Epithelial cell of esophagus (primary cell): ENCODE measurements at regions not wholly inside any gene's neighbourhood (a gene's known extent, or its start where the extent isn't known, plus 50 kb on each side); places are given as distances from the start of the nearest gene placed in this dataset.

Experiments
- DNase-seq: peaks from one replicate; pipeline ENCODE4 v3.0.0; 2010; ENCODE audit warnings: low read depth
- H3K4me3 ChIP-seq: 2 replicates; pipeline ENCODE4 v1.5.1; 2011; ENCODE audit warnings: mild to moderate bottlenecking, low read length, control low read depth
- TF ChIP-seq, protein P1 (sequence below): IDR thresholded peaks from 2 replicates; pipeline ENCODE4 v1.5.1; 2011; ENCODE audit warnings: low read depth, mild to moderate bottlenecking, low read length, control low read depth, inconsistent platforms; ENCODE audit not compliant: insufficient read depth; ENCODE audit errors: missing control alignments

DNA sequence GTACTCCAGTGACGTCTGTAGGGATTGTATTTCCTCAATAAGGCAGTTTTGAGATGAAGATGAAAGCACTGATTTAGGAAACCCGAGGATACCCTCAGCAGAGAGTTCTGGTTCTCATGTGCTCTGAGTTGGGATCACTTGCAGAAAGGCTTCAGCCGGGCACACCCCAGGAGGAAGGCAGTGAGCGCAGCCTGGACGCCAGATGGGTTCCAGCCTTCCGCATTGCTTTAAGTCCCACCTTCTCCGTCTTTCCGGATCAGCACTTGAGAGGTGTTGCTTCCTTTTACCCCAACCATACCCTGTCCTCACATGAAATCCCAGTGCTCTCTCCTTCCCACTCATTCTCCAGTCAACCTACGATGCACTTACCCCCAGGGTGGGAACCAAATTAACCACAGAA, 239.5 kb upstream of the CADM1 start:
- no peak for DNase-seq
- TF ChIP-seq, protein P1, sequence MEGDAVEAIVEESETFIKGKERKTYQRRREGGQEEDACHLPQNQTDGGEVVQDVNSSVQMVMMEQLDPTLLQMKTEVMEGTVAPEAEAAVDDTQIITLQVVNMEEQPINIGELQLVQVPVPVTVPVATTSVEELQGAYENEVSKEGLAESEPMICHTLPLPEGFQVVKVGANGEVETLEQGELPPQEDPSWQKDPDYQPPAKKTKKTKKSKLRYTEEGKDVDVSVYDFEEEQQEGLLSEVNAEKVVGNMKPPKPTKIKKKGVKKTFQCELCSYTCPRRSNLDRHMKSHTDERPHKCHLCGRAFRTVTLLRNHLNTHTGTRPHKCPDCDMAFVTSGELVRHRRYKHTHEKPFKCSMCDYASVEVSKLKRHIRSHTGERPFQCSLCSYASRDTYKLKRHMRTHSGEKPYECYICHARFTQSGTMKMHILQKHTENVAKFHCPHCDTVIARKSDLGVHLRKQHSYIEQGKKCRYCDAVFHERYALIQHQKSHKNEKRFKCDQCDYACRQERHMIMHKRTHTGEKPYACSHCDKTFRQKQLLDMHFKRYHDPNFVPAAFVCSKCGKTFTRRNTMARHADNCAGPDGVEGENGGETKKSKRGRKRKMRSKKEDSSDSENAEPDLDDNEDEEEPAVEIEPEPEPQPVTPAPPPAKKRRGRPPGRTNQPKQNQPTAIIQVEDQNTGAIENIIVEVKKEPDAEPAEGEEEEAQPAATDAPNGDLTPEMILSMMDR = no peak
- no peak overlapping the region for H3K4me3 ChIP-seq

DNA sequence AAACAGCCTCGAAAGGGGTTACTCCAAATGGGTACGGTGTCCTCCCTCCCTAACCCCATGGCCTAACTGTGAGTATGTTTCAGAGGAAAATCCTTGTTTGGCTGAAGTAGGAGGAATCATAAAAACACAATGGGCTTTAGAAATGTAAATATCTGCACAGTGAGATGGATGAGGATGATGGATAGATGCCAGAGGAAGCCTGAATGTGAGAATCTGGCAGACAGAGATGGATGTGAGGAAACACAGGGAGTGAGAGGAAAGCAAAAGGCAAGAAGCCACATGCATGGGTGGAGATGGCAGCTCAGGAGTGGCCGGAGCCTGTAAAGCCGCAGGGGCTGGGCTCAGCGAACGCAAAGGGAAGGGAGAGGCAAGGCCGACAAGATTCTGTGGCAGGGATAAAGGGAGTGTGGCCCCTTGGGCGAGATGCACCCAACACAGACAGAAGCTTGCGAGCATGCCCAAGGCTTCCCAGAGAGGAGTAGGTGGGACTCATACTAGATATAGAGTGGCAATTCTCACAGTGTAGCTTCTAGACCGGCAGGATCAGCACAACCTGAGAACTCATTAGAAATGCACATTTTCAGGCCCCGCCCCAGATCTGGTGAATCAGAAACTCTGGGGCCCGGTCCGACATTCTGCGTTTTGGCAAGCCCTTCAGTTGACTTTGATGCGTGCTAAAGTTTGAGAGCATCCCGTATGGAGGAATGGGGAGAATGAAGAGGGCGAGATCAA, 237.3 kb upstream of the CADM1 start:
- no peak for DNase-seq
- TF ChIP-seq, protein P1 = no peak
- no peak overlapping the region for H3K4me3 ChIP-seq

GRCh38 chr11:115740324-115740723, 236.1 kb upstream of the CADM1 start:
- TF ChIP-seq, protein P1 = no peak
- no peak overlapping the region for H3K4me3 ChIP-seq
- no peak for DNase-seq

DNA sequence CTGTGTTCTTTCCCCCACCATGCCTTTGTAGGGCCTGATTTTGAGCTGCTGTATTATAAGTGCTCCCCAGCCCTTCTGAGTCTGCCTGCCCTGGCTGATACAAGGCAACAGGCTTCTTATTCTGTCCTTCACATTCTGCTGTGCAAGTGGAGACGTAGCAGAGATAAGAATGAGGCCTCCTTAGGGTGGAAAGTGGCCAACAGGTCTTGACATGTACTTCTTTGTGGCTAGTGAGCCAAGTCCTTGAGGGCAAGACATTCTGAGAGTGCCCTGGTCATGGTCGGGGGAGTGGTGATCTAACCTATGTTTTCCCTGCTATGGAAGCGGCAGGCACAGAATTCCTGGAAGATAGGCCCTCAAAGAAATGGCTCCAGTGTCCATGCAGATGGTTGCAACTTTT, 235.7 kb upstream of the CADM1 start:
- no peak for DNase-seq
- TF ChIP-seq, protein P1 = no peak
- H3K4me3 ChIP-seq = no peak overlapping the region

DNA sequence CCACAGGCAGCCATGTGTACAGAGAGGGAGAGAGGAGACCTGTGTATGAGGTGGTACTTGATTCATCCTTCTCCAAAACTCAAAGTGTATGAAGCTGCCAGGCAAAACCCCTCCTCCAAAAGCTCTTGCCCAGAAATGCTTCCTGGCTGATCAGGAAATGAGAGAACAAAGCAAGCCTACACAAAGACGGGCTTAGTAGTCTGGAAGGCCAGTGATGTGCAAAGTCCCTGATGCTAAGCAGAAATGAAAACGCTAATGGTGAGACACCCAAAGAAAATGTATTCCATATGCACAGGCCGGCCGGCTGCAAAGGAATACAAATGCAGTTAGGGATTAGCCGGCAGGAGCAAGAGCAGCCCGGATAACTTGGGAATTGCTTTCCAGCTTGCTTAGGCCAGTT, 234.9 kb upstream of the CADM1 start:
- TF ChIP-seq, protein P1 = no peak
- DNase-seq = no peak
- H3K4me3 ChIP-seq = no peak overlapping the region

GRCh38 chr11:115737875-115738274, 233.7 kb upstream of the CADM1 start:
- DNase-seq = no peak
- no peak overlapping the region for H3K4me3 ChIP-seq
- TF ChIP-seq, protein P1 = no peak

- TF ChIP-seq, protein P1 = no peak
- DNase-seq = no peak
- no peak overlapping the region for H3K4me3 ChIP-seq
Observed at GRCh38 chr11:115736146-115736545, 231.9 kb upstream of the CADM1 start.
